ENCODE measurements at regions not wholly inside any gene's neighbourhood (a gene's known extent, or its start where the extent isn't known, plus 50 kb on each side); places are given as distances from the start of the nearest gene placed in this dataset.
A peak's percentile ranks its signal among the peaks of the same experiment; 100 is the strongest.

- H3K4me1 ChIP-seq (ENCODE audit: control insufficient read depth, insufficient read depth, low read length): peaks cover 36% of the 10 kb centered on the region
- peak overlapping the region; percentile 52 for H3K4me2 ChIP-seq (ENCODE audit: low read length)
- no peaks in the 10 kb centered on the region for H3K36me3 ChIP-seq (ENCODE audit: insufficient read depth, low read length)
- H3K9me3 ChIP-seq (replicated peaks; ENCODE audit: low read length): no peaks in the 10 kb centered on the region
- peak overlapping the region; percentile 50 for H3K9ac ChIP-seq (ENCODE audit: low read depth, low read length)
- H3K4me3 ChIP-seq (ENCODE audit: low read length): peak overlapping the region; percentile 32
- no peaks in the 10 kb centered on the region for H3K27me3 ChIP-seq (ENCODE audit: control insufficient read depth, insufficient read depth, low read length)
Measured at GRCh38 chr12:89977405-89978085, 268.9 kb upstream of the ATP2B1 start.

GRCh38 chr12:89976866-89977265 is 268.2 kb upstream of the ATP2B1 start:
- no peaks in the 10 kb centered on the region for H3K36me3 ChIP-seq (ENCODE audit: insufficient read depth, low read length)
- peak overlapping the region; percentile 50 for H3K9ac ChIP-seq (ENCODE audit: low read depth, low read length)
- H3K4me3 ChIP-seq (ENCODE audit: low read length): peak overlapping the region; percentile 32
- no peaks in the 10 kb centered on the region for H3K9me3 ChIP-seq (replicated peaks; ENCODE audit: low read length)
- peak overlapping the region; percentile 52 for H3K4me2 ChIP-seq (ENCODE audit: low read length)
- no peaks in the 10 kb centered on the region for H3K27me3 ChIP-seq (ENCODE audit: control insufficient read depth, insufficient read depth, low read length)
- peaks cover 36% of the 10 kb centered on the region for H3K4me1 ChIP-seq (ENCODE audit: control insufficient read depth, insufficient read depth, low read length)

GRCh38 chr12:89975574-89975973 is 266.9 kb upstream of the ATP2B1 start:
- Histone ChIP-seq H3K9me3 (replicated peaks; ENCODE audit: low read length) (no peaks in the 10 kb centered on the region), H3K4me3 (ENCODE audit: low read length) (no peak overlapping the region), H3K27me3 (ENCODE audit: control insufficient read depth, insufficient read depth, low read length) (no peaks in the 10 kb centered on the region), H3K4me1 (ENCODE audit: control insufficient read depth, insufficient read depth, low read length) (peaks cover 32% of the 10 kb centered on the region), H3K9ac (ENCODE audit: low read depth, low read length) (no peak overlapping the region), H3K4me2 (ENCODE audit: low read length) (no peak overlapping the region), H3K36me3 (ENCODE audit: insufficient read depth, low read length) (no peaks in the 10 kb centered on the region)

- H3K4me1 ChIP-seq (ENCODE audit: control insufficient read depth, insufficient read depth, low read length): peaks cover 4% of the 10 kb centered on the region
- no peak overlapping the region for H3K9ac ChIP-seq (ENCODE audit: low read depth, low read length)
- H3K4me3 ChIP-seq (ENCODE audit: low read length): no peak overlapping the region
- H3K4me2 ChIP-seq (ENCODE audit: low read length): no peak overlapping the region
- H3K27me3 ChIP-seq (ENCODE audit: control insufficient read depth, insufficient read depth, low read length): no peaks in the 10 kb centered on the region
- no peaks in the 10 kb centered on the region for H3K36me3 ChIP-seq (ENCODE audit: insufficient read depth, low read length)
- H3K9me3 ChIP-seq (replicated peaks; ENCODE audit: low read length): no peaks in the 10 kb centered on the region
Measured at GRCh38 chr12:89971880-89972279, 263.2 kb upstream of the ATP2B1 start.

GRCh38 chr12:89970722-89971121 is 262.1 kb upstream of the ATP2B1 start:
- Histone ChIP-seq H3K4me1 (ENCODE audit: control insufficient read depth, insufficient read depth, low read length) (no peaks in the 10 kb centered on the region), H3K4me3 (ENCODE audit: low read length) (no peak overlapping the region), H3K9ac (ENCODE audit: low read depth, low read length) (no peak overlapping the region), H3K9me3 (replicated peaks; ENCODE audit: low read length) (no peaks in the 10 kb centered on the region), H3K4me2 (ENCODE audit: low read length) (no peak overlapping the region), H3K36me3 (ENCODE audit: insufficient read depth, low read length) (no peaks in the 10 kb centered on the region), H3K27me3 (ENCODE audit: control insufficient read depth, insufficient read depth, low read length) (no peaks in the 10 kb centered on the region)

- Histone ChIP-seq H3K9ac (ENCODE audit: low read depth, low read length) (no peak overlapping the region), H3K36me3 (ENCODE audit: insufficient read depth, low read length) (no peaks in the 10 kb centered on the region), H3K9me3 (replicated peaks; ENCODE audit: low read length) (no peaks in the 10 kb centered on the region), H3K4me2 (ENCODE audit: low read length) (no peak overlapping the region), H3K4me1 (ENCODE audit: control insufficient read depth, insufficient read depth, low read length) (no peaks in the 10 kb centered on the region), H3K27me3 (ENCODE audit: control insufficient read depth, insufficient read depth, low read length) (no peaks in the 10 kb centered on the region), H3K4me3 (ENCODE audit: low read length) (no peak overlapping the region)
Measured at GRCh38 chr12:89969093-89969492, 260.5 kb upstream of the ATP2B1 start.

GRCh38 chr12:89968151-89968700 is 259.6 kb upstream of the ATP2B1 start:
- H3K9me3 ChIP-seq (replicated peaks; ENCODE audit: low read length): no peaks in the 10 kb centered on the region
- no peaks in the 10 kb centered on the region for H3K36me3 ChIP-seq (ENCODE audit: insufficient read depth, low read length)
- no peak overlapping the region for H3K4me3 ChIP-seq (ENCODE audit: low read length)
- no peaks in the 10 kb centered on the region for H3K4me1 ChIP-seq (ENCODE audit: control insufficient read depth, insufficient read depth, low read length)
- no peaks in the 10 kb centered on the region for H3K27me3 ChIP-seq (ENCODE audit: control insufficient read depth, insufficient read depth, low read length)
- no peak overlapping the region for H3K4me2 ChIP-seq (ENCODE audit: low read length)
- H3K9ac ChIP-seq (ENCODE audit: low read depth, low read length): no peak overlapping the region

GRCh38 chr12:89966495-89967240 is 258.0 kb upstream of the ATP2B1 start:
- Histone ChIP-seq H3K9ac (ENCODE audit: low read depth, low read length) (no peak overlapping the region), H3K36me3 (ENCODE audit: insufficient read depth, low read length) (no peaks in the 10 kb centered on the region), H3K27me3 (ENCODE audit: control insufficient read depth, insufficient read depth, low read length) (no peaks in the 10 kb centered on the region), H3K4me3 (ENCODE audit: low read length) (no peak overlapping the region), H3K4me1 (ENCODE audit: control insufficient read depth, insufficient read depth, low read length) (no peaks in the 10 kb centered on the region), H3K4me2 (ENCODE audit: low read length) (no peak overlapping the region), H3K9me3 (replicated peaks; ENCODE audit: low read length) (no peaks in the 10 kb centered on the region)

- no peaks in the 10 kb centered on the region for H3K27me3 ChIP-seq (ENCODE audit: control insufficient read depth, insufficient read depth, low read length)
- H3K4me3 ChIP-seq (ENCODE audit: low read length): no peak overlapping the region
- no peaks in the 10 kb centered on the region for H3K9me3 ChIP-seq (replicated peaks; ENCODE audit: low read length)
Measured at GRCh38 chr12:89965993-89966392, 257.4 kb upstream of the ATP2B1 start.

GRCh38 chr12:89962648-89963047 is 254.0 kb upstream of the ATP2B1 start:
- no peaks in the 10 kb centered on the region for H3K27me3 ChIP-seq (ENCODE audit: control insufficient read depth, insufficient read depth, low read length)
- no peak overlapping the region for H3K4me3 ChIP-seq (ENCODE audit: low read length)
- H3K9me3 ChIP-seq (replicated peaks; ENCODE audit: low read length): no peaks in the 10 kb centered on the region
- no peak overlapping the region for H3K9ac ChIP-seq (ENCODE audit: low read depth, low read length)
- H3K4me2 ChIP-seq (ENCODE audit: low read length): no peak overlapping the region
- H3K4me1 ChIP-seq (ENCODE audit: control insufficient read depth, insufficient read depth, low read length): peaks cover 23% of the 10 kb centered on the region
- H3K36me3 ChIP-seq (ENCODE audit: insufficient read depth, low read length): no peaks in the 10 kb centered on the region

More at GRCh38 chr12:89965993-89966392, 257.4 kb upstream of the ATP2B1 start:
- H3K9ac ChIP-seq (ENCODE audit: low read depth, low read length): no peak overlapping the region
- no peaks in the 10 kb centered on the region for H3K4me1 ChIP-seq (ENCODE audit: control insufficient read depth, insufficient read depth, low read length)
- no peaks in the 10 kb centered on the region for H3K36me3 ChIP-seq (ENCODE audit: insufficient read depth, low read length)
- no peak overlapping the region for H3K4me2 ChIP-seq (ENCODE audit: low read length)

GRCh38 chr12:89960607-89961394 is 252.2 kb upstream of the ATP2B1 start:
- peaks cover 23% of the 10 kb centered on the region for H3K4me1 ChIP-seq (ENCODE audit: control insufficient read depth, insufficient read depth, low read length)

More at GRCh38 chr12:89960607-89961394, 252.2 kb upstream of the ATP2B1 start:
- Histone ChIP-seq H3K9me3 (replicated peaks; ENCODE audit: low read length) (no peaks in the 10 kb centered on the region), H3K4me3 (ENCODE audit: low read length) (no peak overlapping the region), H3K9ac (ENCODE audit: low read depth, low read length) (no peak overlapping the region), H3K36me3 (ENCODE audit: insufficient read depth, low read length) (no peaks in the 10 kb centered on the region), H3K4me2 (ENCODE audit: low read length) (no peak overlapping the region), H3K27me3 (ENCODE audit: control insufficient read depth, insufficient read depth, low read length) (no peaks in the 10 kb centered on the region)
